HEK293T (cell line): ENCODE measurements at regions not wholly inside any gene's neighbourhood (a gene's known extent, or its start where the extent isn't known, plus 50 kb on each side); places are given as distances from the start of the nearest gene placed in this dataset.

Experiments used
- BHLHE40 ChIP-seq: fragments of 450-650 bp; IDR thresholded peaks from 2 replicates; pipeline ENCODE4 v1.6.1; 2016; ENCODE audit warnings: mild to moderate bottlenecking, moderate library complexity, borderline replicate concordance
- ELF4 ChIP-seq: fragments of 450-650 bp; IDR thresholded peaks from 2 replicates; pipeline ENCODE4 v1.6.1; 2017; ENCODE audit warnings: antibody characterized with exemption
- FOXA1 ChIP-seq: fragments of 450-650 bp; IDR thresholded peaks from 2 replicates; pipeline ENCODE4 v1.6.1; 2016; ENCODE audit warnings: mild to moderate bottlenecking
- FOXK2 ChIP-seq: fragments of 450-650 bp; IDR thresholded peaks from 2 replicates; pipeline ENCODE4 v1.6.1; 2016; ENCODE audit warnings: mild to moderate bottlenecking
- HDGF ChIP-seq: fragments of 450-650 bp; IDR thresholded peaks from 2 replicates; pipeline ENCODE4 v1.6.1; 2017; ENCODE audit warnings: antibody characterized with exemption, borderline replicate concordance
- ZNF384 ChIP-seq: fragments of 450-650 bp; IDR thresholded peaks from 2 replicates; pipeline ENCODE4 v1.6.1; 2016

DNA sequence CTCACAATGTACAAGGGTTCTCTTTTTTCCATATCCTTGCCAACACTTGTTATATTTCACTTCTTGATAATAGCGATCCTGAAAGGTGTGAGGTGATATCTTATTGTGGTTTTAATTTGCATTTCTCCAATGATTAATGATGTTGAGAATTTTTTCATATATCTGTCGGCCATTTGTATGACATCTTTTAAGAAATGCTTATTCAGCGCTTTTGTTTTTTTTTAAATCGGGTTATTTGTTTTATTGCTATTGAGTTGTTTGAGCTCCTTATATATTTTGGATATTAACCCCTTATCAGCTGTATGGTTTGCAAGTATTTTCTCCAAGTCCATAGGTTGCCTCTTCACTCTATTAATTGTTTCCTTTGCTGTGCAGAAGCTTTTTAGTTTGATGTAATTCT is 218.8 kb downstream of the MTERF1 start:
- no peak for TF ChIP-seq FOXK2
- no peak for TF ChIP-seq HDGF
- TF ChIP-seq ELF4 = no peak
- no peak for TF ChIP-seq BHLHE40
- TF ChIP-seq ZNF384 = no peak
- TF ChIP-seq FOXA1 = no peak
